Upper lobe of right lung (tissue), 1 donor: ENCODE measurements at regions not wholly inside any gene's neighbourhood (a gene's known extent, or its start where the extent isn't known, plus 50 kb on each side); places are given as distances from the start of the nearest gene placed in this dataset.

Source experiments
- ATAC-seq: fragments of 200-7000 bp; cut with Tn5 transposase; one replicate; pipeline ENCODE4 v1.9.1; 2020; ENCODE audit warnings: mild to moderate bottlenecking, moderate library complexity
- DNase-seq: peaks from one replicate; pipeline ENCODE4 v3.0.0-alpha.2; 2020
- H3K27ac ChIP-seq: fragments of 200-600 bp; one replicate; pipeline ENCODE4 v1.8.0; 2022
- H3K27me3 ChIP-seq: fragments of 200-600 bp; one replicate; pipeline ENCODE4 v1.8.0; 2022; ENCODE audit warnings: mild to moderate bottlenecking
- H3K36me3 ChIP-seq: fragments of 200-600 bp; one replicate; pipeline ENCODE4 v1.8.0; 2022
- H3K4me1 ChIP-seq: fragments of 200-600 bp; one replicate; pipeline ENCODE4 v1.8.0; 2022
- H3K4me3 ChIP-seq: fragments of 200-600 bp; one replicate; pipeline ENCODE4 v1.8.0; 2022; ENCODE audit warnings: mild to moderate bottlenecking
- H3K9me3 ChIP-seq: fragments of 200-600 bp; one replicate; pipeline ENCODE4 v1.8.0; 2022
- intact Hi-C: fragments of 100-400 bp; cut with DNase I; formaldehyde crosslinking; loops from one replicate; pipeline ENCODE4 v1.11.0; 2022
- TF ChIP-seq, protein P1 (sequence below): fragments of 200-600 bp; IDR thresholded peaks from one replicate; pipeline ENCODE4 v1.8.0; 2022; ENCODE audit warnings: antibody characterized with exemption
- donor health status: DM: no; HTN: yes; CAD: no; lungs with severe emphysema.

DNA sequence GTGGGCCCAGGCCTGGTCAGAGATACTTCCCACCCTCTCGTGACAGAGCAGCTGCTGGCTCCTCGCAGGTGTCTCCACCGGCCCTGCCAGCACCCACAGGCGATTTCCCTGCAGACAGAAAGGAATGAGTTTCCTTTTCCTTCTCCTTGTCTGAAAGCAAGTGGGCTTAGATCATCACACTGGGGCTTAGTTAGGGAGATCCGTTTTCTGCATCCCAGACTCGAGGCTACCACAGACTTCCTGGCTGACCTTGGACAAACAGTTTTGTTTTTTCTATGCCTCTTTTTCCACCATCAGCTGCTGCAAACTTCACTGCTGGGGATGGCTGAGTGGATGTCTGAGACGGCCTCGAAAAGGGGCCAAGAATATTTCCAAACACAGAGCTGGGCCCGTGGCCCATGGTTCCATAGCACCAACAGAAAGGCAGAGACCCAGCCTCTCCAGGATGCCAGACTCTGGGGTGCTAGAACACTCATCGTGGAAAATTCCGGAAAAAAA, 86.5 kb downstream of the BANF2 start:
- intact Hi-C loops, result no loop called here
- H3K27ac ChIP-seq, result no peak overlapping the region

More for the DNA sequence above, 86.5 kb downstream of the BANF2 start:
- TF ChIP-seq, protein P1, sequence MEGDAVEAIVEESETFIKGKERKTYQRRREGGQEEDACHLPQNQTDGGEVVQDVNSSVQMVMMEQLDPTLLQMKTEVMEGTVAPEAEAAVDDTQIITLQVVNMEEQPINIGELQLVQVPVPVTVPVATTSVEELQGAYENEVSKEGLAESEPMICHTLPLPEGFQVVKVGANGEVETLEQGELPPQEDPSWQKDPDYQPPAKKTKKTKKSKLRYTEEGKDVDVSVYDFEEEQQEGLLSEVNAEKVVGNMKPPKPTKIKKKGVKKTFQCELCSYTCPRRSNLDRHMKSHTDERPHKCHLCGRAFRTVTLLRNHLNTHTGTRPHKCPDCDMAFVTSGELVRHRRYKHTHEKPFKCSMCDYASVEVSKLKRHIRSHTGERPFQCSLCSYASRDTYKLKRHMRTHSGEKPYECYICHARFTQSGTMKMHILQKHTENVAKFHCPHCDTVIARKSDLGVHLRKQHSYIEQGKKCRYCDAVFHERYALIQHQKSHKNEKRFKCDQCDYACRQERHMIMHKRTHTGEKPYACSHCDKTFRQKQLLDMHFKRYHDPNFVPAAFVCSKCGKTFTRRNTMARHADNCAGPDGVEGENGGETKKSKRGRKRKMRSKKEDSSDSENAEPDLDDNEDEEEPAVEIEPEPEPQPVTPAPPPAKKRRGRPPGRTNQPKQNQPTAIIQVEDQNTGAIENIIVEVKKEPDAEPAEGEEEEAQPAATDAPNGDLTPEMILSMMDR, result no peak
- DNase-seq (no peak), ATAC-seq (no peak)
- H3K9me3 ChIP-seq, result no peaks in the 10 kb centered on the region
- H3K4me1 ChIP-seq, result no peaks in the 10 kb centered on the region
- no peaks in the 10 kb centered on the region for H3K27me3 ChIP-seq
- H3K36me3 ChIP-seq, result no peaks in the 10 kb centered on the region
- no peak overlapping the region for H3K4me3 ChIP-seq
